GM12891 (cell line): ENCODE measurements at regions not wholly inside any gene's neighbourhood (a gene's known extent, or its start where the extent isn't known, plus 50 kb on each side); places are given as distances from the start of the nearest gene placed in this dataset.

Experiments
- PAX5 ChIP-seq: IDR thresholded peaks from 2 replicates; pipeline ENCODE4 v1.6.1; 2011; ENCODE audit warnings: low read length, moderate library complexity, mild to moderate bottlenecking; ENCODE audit not compliant: insufficient read depth, severe bottlenecking
- POLR2A ChIP-seq: IDR thresholded peaks from 2 replicates; pipeline ENCODE4 v1.6.1; 2011; ENCODE audit warnings: low read depth, low read length, control low read depth
- POLR2AphosphoS5 ChIP-seq: IDR thresholded peaks from 2 replicates; pipeline ENCODE4 v1.6.1; 2011; ENCODE audit warnings: low read depth, low read length, control low read depth
- POU2F2 ChIP-seq: IDR thresholded peaks from 2 replicates; pipeline ENCODE4 v1.6.1; 2011; ENCODE audit warnings: low read depth, mild to moderate bottlenecking, control low read depth, low read length, moderate library complexity
- SPI1 ChIP-seq: IDR thresholded peaks from 2 replicates; pipeline ENCODE4 v1.6.1; 2011; ENCODE audit warnings: low read depth, low read length, control low read depth
- TAF1 ChIP-seq: IDR thresholded peaks from 2 replicates; pipeline ENCODE4 v1.6.1; 2011; ENCODE audit warnings: low read depth, low read length, control low read depth

DNA sequence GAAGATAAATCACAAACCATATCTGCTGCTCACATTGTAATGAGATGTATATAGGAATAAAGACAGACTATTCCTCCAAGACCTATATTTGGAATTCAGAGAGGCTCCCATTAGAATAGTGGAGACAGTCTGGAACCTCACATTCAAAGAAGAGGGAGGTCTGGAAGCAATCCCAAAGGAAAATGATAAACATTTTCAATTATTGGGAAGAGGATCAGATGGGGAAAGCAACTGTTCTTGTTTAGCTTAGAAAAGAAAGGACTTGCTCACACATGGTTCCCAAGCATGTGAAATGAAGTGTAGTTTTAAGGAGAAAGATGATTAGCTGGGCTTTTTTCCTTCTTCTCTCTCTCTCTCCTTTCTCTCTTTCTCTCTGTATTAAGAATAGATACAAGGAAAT, 193.0 kb upstream of the LMNTD1 start:
- no peak for TF ChIP-seq POU2F2
- no peak for TF ChIP-seq POLR2AphosphoS5
- no peak for TF ChIP-seq TAF1
- no peak for TF ChIP-seq POLR2A
- no peak for TF ChIP-seq SPI1
- TF ChIP-seq PAX5, result no peak
